DMS114 treated with DMSO at 0.1 percent for 48 hours (cell line): ENCODE measurements at regions not wholly inside any gene's neighbourhood (a gene's known extent, or its start where the extent isn't known, plus 50 kb on each side); places are given as distances from the start of the nearest gene placed in this dataset.

ENCODE experiments used
- DNase-seq: peaks from one replicate; lab custom pipeline; 2025; ENCODE audit not compliant: unreplicated experiment; lab: John Stamatoyannopoulos, UW

DNA sequence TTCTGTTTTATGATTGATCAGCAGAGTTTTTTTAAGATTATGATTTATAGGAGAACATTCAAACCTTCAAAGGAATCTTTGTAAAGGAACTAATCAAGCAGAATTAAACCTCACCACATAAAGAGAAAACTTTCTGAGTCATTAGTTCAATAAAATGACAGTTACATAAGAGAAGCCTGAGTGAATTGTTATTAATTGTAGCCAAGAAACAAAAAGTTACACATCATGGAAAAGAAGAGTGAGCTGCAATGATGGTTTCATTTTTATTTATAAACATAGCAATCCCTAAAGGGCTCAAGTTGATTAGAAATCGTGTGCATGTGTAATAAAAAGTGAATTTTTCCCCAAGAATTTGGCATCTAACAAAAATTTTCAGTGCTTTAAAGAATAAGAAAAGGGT is 731.4 kb downstream of the LTN1 start:
- no peak for DNase-seq

DNA sequence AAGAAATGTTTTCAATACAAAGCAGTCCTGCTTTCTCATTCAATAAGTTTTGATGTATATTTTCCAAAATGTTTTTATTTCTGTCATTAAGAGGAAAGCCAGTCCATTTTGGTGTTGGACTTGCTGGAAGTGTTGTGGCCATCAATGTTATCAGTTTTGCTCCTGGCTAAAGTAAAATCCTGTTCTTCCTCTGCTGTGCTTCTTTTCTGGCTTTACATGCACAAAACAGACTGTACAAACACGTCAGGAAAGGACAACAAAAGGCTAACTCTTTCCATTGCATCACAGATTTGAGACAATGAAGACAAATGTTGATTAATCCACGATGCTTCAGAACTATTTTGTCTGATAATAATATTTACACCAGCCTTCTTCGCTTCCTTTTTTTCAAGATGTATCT is 735.4 kb downstream of the LTN1 start:
- no peak for DNase-seq

DNA sequence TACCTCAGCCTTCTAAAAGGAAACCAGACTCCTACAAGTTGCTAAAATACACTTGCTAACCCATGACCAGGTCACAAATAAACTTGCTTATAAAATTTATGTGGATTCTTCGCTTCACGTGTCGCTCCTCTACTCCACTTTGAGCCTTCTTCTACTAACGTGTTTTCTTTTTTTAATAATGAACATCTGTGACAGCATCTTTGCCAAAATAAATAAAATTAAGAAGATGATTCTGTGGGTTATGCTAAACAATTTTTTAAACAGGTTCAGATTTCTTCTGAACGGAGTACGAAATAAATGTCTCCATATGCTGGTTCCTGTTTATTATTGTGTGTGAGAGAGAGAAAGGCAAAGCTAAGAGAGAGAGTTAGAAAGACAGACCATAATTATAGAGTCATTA is 735.8 kb downstream of the LTN1 start:
- no peak for DNase-seq

DNA sequence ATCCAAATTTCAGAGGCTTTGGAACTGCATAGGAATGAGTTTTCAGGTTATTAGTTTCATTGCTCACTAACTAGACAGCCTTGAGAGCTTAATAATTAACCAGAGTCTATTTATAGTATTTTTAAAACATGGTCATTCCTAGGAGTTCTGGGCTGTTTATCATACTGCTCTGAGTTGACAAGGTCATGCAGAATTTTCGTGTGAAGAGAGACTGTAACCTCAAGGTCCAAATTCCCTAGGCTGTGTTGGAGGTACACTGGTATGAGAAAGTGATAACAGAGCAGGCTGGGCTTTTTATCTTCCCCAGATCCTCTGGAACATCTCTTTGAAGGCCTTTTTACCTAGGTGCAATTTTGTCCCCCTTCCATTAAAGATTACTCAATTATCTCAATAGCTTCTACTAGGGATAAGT is 736.3 kb downstream of the LTN1 start:
- no peak for DNase-seq

DNA sequence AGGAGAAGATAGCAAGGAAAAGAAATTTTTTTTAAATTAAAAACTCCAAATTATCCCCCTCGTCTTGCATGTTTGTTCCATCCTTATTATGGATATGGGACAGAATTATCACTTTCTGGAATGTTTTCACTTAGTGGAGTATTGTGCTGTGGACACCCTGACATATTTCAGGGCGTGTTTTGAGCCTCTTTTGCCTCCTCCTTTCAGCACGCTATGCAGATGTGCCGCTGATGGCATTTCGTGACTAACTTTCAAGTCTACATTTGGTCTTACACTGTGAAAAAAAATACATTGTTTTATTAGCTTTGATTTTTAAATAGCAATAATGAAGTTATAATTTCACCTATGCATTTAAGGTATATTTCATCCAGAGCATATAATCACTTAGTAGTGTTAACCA is 738.7 kb downstream of the LTN1 start:
- no peak for DNase-seq

DNA sequence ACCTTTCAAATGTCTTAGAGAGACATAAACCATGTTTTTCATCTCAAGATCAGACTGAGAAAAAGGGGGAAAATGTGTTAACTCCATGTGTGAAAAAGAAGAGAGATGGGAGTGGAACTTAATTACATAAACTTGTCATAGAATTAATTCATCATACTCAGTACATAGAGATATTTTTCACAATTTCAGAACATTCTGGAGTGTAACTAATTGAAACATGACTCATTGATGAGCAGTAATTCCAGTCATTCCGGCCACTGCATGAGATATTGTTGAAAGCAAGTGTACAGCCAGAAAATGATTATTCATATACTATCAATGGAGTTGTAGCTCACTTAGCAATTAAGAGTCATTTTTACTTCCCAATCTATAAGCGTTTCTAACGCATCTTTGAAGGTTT is 739.3 kb downstream of the LTN1 start:
- DNase-seq, result no peak

DNA sequence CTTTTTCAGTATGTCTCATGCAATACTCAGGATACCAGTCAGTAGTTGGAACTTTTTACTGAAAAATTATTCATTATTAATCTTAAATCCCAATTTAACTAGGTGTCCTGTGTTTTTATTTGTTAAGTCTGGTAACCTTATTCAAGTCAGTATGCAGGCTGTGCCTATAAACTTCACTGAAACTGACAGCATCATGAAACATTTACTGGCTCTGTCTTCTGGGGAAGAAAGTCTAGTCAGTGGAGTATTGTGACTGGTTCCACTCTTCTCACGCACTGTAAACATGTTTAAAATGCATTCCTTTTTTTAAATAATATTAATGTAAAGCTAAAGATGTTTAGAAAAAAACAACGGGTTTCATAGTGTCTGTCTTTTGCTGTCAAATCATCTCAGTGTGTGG is 739.7 kb downstream of the LTN1 start:
- no peak for DNase-seq

DNA sequence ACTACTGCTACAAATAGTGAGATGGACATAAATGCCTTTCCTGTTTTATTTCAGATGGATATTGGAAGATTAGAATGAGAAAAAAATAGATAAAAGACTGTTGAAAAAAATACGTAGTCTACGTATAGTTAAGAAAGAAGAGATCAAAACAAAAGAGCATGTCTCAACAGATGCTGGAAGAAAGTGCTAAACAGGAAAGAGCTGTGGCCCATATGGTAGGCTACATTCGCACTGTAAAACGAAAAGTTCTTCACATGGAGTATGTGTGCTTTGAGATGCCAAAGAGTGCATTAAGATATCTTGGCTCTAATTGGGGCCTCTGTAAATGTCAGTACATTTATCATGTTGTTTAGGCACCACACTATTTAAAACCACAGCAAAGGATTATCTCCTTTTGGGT is 741.7 kb downstream of the LTN1 start:
- DNase-seq, result no peak

DNA sequence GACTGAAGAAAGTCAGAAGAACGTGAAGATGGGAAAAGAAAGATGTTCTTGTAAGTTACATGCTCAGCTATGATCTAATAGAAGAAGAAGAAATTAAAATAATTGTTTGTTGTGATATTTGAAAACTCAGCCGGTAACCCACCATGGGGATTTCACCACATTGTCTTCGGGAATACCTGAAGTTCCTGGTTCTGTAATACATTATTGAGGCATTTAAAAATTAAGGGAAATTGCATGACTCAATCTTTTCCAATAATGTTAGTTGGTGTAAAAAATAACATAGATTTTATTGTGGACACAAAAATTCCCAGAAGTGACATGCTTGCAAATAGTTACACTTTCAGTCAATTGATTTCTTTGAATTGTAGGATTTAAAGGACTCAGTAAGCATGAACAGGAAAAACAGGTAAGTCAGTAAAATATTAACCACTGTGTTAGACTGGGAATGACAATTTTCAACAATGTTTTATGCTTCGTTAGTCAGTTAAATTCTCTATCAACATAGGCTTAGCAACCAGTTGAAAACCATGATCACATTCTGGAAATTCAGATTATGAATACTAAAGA is 745.1 kb downstream of the LTN1 start:
- DNase-seq, result no peak

DNA sequence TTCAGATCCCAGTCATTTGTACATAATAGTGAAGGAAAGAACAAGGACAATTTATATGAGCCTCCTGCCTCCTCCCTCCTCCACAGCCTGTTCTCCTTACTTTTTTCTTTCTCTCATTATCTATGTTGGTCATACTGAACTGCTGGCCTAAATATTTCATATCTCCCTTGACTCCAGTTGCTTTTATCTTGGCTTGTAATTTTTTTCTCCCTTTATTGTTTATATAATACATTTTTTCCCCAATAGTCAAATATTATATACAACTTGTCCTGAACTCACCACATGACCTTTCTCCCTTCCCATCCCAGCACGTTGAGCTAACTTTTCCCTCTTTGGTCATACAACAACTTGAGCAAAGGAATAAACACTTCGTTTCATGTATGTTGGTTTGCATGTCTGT is 752.1 kb downstream of the LTN1 start:
- DNase-seq, result no peak

DNA sequence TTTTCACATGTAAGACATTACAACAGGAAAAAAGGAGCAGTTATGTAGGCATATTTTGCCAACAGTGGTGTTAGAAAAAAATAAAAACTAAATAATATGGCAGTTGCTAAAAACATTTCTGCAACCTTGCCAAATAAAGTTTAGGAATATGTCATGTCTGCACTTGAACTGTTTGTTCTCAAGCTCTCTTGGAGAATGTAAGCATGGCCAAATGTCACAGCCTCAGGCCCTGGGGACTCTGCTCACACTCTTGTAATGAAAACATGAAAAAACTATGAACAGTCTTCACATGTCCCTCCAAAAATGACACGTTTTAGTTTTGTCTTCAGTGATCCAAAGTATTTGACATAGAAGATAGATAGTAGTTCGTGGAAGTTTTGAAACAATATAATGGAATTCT is 753.3 kb downstream of the LTN1 start:
- no peak for DNase-seq

DNA sequence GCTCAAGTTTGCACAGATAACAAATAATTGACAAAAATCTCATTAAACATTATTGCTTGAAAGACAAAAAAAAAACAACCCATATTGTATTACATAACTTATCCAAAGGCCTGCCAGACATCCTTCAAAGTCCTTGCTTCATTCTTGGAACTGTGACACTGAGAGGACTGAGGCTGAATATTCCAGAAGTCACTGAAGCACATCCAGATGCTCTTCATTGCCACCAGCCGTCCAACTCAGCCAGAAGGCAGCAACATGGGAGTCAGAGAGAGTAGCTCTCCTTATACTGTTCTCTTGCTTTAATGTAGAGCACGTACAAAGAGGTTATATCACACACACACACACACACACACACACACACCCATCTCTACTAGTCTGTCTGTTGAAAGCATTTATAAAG is 755.0 kb downstream of the LTN1 start:
- no peak for DNase-seq

DNA sequence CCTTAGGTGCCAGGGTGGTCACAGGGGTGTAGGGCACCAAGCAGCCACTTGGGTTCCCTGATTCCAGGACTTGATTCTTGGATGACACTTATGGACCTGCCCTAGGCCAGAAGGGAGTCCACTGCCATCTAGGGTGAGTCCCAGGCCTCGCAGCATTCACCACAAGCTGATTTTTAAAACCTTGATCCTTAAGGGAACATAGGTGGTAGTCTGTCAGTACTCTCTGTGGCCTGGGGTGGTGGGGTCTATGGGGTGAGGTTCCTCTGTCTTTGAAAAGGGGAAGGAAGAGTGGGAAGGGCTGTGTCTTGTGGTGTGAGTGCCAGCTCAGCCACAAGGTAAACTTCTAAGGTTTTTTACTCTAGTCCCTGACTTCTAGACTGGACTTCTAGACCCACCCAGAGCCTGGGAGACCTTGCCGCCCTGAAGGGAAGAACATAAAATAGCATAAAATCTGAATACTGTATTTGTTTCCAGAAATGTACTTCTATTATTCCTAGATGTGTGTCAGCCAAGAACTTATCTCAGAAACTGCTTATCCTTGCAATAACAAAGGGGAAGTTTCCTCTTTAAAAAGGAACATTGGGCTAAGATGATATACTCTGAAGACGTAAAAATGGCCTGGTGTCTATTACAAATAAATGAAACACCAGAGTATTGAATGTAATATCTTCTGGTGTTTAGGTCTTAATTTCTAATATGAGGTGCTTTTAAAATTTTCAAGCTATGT is 757.3 kb downstream of the LTN1 start:
- DNase-seq, result no peak

DNA sequence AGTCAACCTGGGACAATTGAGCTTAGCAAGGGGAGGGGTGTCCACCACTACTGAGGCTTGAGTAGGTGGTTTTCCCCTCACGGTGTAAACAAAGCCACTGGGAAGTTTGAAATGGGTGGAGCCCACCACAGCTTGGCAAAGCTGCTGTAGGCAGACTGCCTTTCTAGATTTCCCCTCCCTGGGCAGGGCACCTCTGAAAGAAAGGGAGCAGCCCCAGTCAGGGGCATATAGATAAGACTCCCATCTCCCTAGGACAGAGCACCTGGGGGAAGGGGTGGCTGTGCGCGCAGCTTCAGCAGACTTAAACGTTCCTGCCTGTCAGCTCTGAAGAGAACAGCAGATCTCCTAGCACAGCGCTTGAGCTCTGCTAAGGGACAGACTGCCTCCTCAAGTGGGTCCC is 758.4 kb downstream of the LTN1 start:
- no peak for DNase-seq

DNA sequence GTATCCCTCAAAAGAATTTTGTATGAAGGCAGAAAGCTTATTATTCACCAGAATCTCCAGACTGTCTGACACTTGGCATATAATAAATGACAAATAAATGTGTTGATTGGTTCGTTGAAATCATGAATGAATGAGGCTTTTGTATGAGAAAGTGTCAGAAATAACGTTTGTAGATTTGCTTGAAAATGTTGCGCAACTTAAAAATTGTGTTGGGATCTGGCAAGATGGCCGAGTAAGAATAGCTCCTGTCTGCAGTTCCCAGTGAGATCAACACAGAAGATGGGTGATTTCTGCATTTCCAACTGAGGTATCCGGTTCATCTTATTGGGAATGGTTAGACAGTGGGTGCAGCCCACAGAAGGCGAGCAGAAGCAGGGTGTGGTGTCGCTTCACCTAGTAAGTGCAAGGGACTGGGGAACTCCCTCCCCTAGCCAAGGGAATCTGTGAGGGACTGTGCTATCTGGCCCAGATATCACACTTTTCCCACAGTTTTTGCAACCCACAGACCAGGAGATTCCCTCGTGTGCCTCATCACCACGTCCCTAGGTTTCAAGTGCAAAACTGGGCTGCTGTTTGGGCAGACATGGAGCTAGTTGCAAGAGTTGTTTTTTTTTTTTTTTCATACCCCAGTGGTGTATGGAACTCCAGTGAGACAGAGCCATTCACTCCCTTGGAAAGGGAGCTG is 759.0 kb downstream of the LTN1 start:
- DNase-seq, result no peak

DNA sequence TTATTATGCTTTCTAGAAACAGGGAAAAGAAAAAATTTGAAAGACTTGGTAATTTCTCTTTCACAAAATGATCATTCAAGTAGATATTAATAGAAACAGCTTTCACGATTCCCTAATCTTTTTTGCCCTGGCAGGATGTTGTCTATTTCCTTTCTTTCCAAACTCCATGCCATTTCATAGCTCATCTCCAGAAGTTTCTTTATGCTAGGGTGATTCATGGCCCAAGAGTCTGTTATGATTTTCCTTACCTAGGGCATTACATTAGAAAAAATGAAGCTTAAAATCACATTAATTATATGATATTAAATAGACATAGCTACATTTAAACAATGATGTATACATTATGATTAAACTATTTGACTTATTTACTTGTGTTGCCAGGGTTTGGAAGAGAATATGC is 762.1 kb downstream of the LTN1 start:
- no peak for DNase-seq

DNA sequence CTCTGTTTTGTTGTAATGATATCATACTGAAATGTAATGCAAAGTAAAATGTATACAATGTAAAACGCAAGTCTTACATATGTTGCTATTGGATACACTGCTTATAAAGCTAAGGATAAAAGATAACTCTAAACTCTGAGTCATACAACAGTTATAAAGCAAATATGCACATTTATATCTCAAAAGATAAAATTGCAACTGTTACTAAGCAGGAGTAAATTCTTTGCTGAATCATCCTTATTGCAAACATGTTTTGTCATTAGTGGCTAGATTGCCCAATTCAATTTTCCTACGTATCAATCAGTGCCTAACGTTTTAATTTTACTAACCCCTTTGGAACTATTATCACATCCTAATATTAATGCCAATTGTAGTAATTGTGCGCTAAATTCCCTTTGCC is 762.9 kb downstream of the LTN1 start:
- DNase-seq, result no peak

DNA sequence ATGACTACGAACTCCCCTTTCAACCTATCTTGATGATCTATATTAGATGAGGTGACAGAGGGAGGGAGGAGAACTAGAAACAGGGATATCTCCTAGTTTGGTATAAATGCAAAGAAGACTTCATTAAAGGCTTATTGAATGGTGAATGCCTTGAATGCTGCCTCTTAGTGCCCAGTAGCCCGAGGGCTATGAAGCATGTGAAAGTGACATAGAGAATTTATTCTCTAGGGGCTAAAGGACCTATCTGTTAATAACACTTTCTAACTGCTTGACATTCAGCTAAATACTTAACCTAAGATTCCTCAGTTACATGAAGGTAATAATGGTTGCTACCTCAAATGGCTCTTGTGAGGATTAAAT is 764.1 kb downstream of the LTN1 start:
- no peak for DNase-seq

DNA sequence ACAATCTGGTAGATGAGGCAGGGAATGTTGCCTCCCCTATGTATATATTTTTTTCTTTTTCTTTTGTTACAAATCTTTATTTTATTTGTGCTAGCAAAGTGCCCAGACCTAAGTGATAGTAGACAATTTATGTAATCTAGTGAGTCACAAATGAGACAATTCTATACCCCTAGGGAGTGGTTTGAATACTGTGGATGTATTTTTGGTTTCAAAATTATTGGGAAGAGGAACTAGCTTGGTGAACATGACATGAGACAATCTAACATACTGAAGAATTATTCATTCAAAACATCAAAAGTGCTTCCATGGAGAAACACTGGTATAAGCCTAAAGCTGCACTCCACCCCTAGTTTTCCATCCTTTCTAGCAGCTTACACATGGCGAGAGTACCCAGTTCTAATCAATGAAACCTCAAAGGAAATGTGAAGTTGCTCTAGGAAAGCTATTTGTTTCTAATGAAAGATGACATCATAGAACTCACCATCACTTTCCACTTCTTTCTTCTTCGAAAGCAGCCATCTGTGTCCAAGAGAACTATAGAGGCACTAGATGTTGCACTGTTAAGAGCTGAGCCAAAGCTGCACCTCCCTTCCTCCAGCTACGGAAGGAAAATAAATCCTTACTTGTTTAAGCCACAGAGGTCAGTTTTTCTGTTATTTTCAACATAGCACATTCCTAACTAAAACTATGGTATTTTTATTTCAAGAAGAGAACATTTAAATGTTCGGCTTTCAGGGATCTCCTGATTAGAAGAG is 764.6 kb downstream of the LTN1 start:
- no peak for DNase-seq

DNA sequence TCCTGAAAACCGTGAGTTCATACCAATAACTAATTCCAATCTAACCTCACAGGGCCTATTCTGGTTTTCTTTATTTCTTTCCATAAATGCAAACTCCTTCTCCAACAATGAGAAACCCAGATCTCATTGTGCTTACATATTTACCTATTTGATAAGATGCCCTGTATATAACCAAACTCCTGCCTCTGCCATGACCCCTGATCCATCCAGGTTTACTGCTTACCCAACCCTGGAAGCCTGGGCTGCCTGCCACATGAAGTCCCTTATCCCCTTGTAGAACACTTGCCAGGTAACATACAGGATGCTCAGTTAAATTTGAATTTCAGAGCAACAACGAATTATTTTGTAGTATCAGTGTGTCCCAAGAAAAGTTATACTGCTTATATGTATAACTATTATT is 766.1 kb downstream of the LTN1 start:
- DNase-seq, result no peak

DNA sequence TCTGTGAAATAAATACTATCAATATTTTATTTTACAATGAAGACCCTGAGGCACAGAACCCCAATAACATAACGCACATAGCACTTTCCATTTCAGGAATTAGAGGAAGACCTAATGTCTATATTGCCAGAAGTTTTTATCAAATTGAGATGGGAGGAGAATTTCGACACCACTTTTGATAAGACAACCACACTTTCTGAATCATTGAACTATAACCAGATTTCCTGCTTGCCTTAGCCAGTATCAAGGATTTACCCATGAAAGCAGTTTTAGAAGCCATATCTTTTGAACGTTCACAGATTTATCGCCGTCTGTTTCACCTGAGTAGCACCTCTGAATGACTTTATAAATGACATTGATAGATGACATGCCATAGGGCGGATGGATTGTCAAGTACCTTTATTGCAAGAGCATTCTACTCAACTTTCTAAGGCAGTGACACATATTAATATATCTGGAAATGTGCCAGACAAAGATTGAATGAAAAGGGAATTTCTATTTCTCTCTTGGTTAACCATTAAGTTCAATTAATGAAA is 768.4 kb downstream of the LTN1 start:
- DNase-seq, result no peak

DNA sequence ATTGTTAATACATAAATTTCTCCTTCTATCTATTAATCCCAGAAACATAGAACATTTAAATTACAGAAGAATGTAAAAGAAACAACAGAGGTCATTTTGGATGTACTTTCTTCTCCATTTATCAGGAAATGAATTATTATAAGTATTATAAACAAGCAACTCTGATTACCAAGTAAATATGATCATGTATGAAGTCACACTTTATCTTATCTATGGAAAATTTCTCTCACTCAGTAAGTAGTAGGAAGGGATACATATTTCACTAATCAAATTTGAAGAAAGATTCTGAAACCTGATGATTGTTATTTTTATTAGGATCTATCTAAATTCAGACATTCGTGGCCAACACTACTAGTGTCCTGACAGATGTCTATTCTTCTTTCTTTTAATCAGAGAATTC is 770.7 kb downstream of the LTN1 start:
- DNase-seq, result no peak
